Liver (tissue), 8 donors: ENCODE measurements at regions not wholly inside any gene's neighbourhood (a gene's known extent, or its start where the extent isn't known, plus 50 kb on each side); places are given as distances from the start of the nearest gene placed in this dataset.

ENCODE experiments used
- DNase-seq: peaks from one replicate; pipeline ENCODE4 v3.0.0-alpha.2; 2017; ENCODE audit warnings: low spot score
- H3K27ac ChIP-seq, 2 donors: one replicate each; pipeline ENCODE4 v1.7.0; 2013; ENCODE audit warnings: inconsistent platforms in 2 of 2, low read length in 2 of 2, control low read depth in 1 of 2, low read depth in 1 of 2, mild to moderate bottlenecking in 1 of 2
- H3K27me3 ChIP-seq, 4 donors: one replicate each; pipeline versions ENCODE4 v1.6.1 to v1.7.0; 2013; ENCODE audit warnings: low read length in 3 of 4, inconsistent platforms in 1 of 4, mild to moderate bottlenecking in 1 of 4, moderate library complexity in 1 of 4; ENCODE audit not compliant: control insufficient read depth in 4 of 4, insufficient read depth in 4 of 4
- H3K36me3 ChIP-seq, 4 donors: one replicate each; pipeline versions ENCODE4 v1.6.1 to v1.7.0; 2013; ENCODE audit warnings: low read length in 3 of 4, mild to moderate bottlenecking in 3 of 4, low read depth in 1 of 4, moderate library complexity in 1 of 4; ENCODE audit not compliant: control insufficient read depth in 4 of 4, insufficient read depth in 3 of 4
- H3K4me1 ChIP-seq, 4 donors: one replicate each; pipeline versions ENCODE4 v1.6.1 to v1.7.0; 2013; ENCODE audit warnings: low read length in 3 of 4, mild to moderate bottlenecking in 3 of 4, moderate library complexity in 1 of 4; ENCODE audit not compliant: control insufficient read depth in 4 of 4, insufficient read depth in 4 of 4
- H3K4me3 ChIP-seq, 3 donors: one replicate each; pipeline versions ENCODE4 v1.6.1 to v1.7.0; 2013; ENCODE audit warnings: low read length in 3 of 3, control low read depth in 1 of 3, low read depth in 1 of 3, mild to moderate bottlenecking in 1 of 3
- H3K9ac ChIP-seq, 2 donors: one replicate each; pipeline ENCODE4 v1.7.0; 2013; ENCODE audit warnings: low read length in 2 of 2, mild to moderate bottlenecking in 2 of 2, moderate library complexity in 2 of 2, control low read depth in 1 of 2, low read depth in 1 of 2
- H3K9me3 ChIP-seq, 4 donors: one replicate each; pipeline versions ENCODE4 v1.6.1 to v1.7.0; 2013; ENCODE audit warnings: low read length in 3 of 4; ENCODE audit not compliant: control insufficient read depth in 4 of 4
- FOXA1 ChIP-seq: IDR thresholded peaks from 2 replicates; pipeline ENCODE4 v1.6.1; 2016; ENCODE audit warnings: antibody characterized with exemption
- FOXA2 ChIP-seq: IDR thresholded peaks from 2 replicates; pipeline ENCODE4 v1.6.1; 2016; ENCODE audit warnings: antibody characterized with exemption
- HNF4A ChIP-seq, 2 donors: conservative IDR thresholded peaks; 2 replicates each; pipeline ENCODE4 v1.6.1; 2016; ENCODE audit warnings: antibody characterized with exemption in 2 of 2, mild to moderate bottlenecking in 2 of 2
- RAD21 ChIP-seq, 2 donors: IDR thresholded peaks; 2 replicates each; pipeline ENCODE4 v1.6.1; 2016; ENCODE audit warnings: antibody characterized with exemption in 2 of 2, mild to moderate bottlenecking in 2 of 2
- RXRA ChIP-seq, 2 donors: IDR thresholded peaks; 2 replicates each; pipeline ENCODE4 v1.6.1; 2017 to 2018; ENCODE audit warnings: antibody characterized with exemption in 2 of 2, mild to moderate bottlenecking in 1 of 2
- SP1 ChIP-seq: IDR thresholded peaks from 2 replicates; pipeline ENCODE4 v1.6.1; 2018; ENCODE audit warnings: antibody characterized with exemption, mild to moderate bottlenecking
- YY1 ChIP-seq: IDR thresholded peaks from 2 replicates; pipeline ENCODE4 v1.6.1; 2016; ENCODE audit warnings: antibody characterized with exemption, mild to moderate bottlenecking
- WGBS: extraction: QIAGEN DNeasy Blood & Tissue Kit; methylation state at CpG from one replicate; pipeline ENCODE4 v1.1.7; 2013; 5-methylcytosine and 5-hydroxymethylcytosine counted together
- TF ChIP-seq, protein P1 (sequence below): IDR thresholded peaks from 2 replicates; pipeline ENCODE4 v1.6.1; 2016; ENCODE audit warnings: antibody characterized with exemption, mild to moderate bottlenecking
- TF ChIP-seq, protein P2 (sequence below): IDR thresholded peaks from 2 replicates; pipeline ENCODE4 v1.6.1; 2016; ENCODE audit warnings: antibody characterized with exemption
- TF ChIP-seq, protein P3 (sequence below): fragments of 150-350 bp; IDR thresholded peaks from 2 replicates; pipeline ENCODE4 v1.5.1; 2017; ENCODE audit warnings: improper control_type of control experiment, low read depth, low read length; ENCODE audit not compliant: missing input control
- donor health status: healthy.
- donor health status: healthy.
- donor health status: healthy.
- donor health status: healthy.
- donor health status: healthy.

DNA sequence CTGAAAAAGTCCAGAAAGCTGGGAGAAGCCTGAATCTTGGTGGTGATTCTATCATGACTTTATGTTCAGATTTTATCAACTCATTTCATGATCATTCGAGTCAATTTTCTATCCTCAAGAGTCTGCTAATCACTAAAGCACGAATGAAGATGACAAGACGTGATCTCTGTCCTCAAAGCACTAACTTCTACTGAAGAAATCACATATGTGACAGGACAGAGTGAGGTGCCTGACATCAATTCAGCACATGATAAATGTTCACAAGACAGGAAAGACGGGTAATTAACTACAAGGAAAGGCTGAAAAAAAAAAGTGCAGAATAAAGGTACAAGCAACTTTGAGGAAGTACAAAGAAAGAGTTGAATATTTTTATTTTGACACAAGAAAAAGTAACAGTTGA, 487.1 kb downstream of the EFNB2 start (continued):
- TF ChIP-seq, protein P1, sequence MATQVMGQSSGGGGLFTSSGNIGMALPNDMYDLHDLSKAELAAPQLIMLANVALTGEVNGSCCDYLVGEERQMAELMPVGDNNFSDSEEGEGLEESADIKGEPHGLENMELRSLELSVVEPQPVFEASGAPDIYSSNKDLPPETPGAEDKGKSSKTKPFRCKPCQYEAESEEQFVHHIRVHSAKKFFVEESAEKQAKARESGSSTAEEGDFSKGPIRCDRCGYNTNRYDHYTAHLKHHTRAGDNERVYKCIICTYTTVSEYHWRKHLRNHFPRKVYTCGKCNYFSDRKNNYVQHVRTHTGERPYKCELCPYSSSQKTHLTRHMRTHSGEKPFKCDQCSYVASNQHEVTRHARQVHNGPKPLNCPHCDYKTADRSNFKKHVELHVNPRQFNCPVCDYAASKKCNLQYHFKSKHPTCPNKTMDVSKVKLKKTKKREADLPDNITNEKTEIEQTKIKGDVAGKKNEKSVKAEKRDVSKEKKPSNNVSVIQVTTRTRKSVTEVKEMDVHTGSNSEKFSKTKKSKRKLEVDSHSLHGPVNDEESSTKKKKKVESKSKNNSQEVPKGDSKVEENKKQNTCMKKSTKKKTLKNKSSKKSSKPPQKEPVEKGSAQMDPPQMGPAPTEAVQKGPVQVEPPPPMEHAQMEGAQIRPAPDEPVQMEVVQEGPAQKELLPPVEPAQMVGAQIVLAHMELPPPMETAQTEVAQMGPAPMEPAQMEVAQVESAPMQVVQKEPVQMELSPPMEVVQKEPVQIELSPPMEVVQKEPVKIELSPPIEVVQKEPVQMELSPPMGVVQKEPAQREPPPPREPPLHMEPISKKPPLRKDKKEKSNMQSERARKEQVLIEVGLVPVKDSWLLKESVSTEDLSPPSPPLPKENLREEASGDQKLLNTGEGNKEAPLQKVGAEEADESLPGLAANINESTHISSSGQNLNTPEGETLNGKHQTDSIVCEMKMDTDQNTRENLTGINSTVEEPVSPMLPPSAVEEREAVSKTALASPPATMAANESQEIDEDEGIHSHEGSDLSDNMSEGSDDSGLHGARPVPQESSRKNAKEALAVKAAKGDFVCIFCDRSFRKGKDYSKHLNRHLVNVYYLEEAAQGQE, result no peak
- TF ChIP-seq, protein P2, sequence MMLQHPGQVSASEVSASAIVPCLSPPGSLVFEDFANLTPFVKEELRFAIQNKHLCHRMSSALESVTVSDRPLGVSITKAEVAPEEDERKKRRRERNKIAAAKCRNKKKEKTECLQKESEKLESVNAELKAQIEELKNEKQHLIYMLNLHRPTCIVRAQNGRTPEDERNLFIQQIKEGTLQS, result no peak
- TF ChIP-seq YY1 (no peak), RAD21 (IDR thresholded peaks at IDR 0.05) (no peak), HNF4A (conservative IDR thresholded peaks at IDR 0.05) (no peak), FOXA1 (no peak)

DNA sequence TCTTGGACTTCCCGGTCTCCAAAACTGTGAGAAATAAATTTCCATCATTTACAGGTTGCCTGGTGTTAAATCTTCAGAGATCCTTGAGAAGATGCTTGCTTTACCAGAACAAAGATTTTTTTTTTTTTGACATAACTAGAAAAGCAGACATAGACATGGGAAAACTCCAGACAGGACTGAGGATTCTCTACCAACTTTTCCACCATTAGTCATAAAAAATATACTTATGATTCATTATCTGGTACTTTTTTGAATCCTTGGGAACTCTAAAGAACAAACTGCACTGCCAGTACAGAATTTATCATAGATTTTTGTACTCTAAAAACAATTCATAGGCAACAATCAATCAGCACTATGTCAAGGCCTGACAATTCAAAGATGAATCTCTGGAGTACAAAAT, 487.6 kb downstream of the EFNB2 start:
- Histone ChIP-seq H3K9me3 (no peaks in the 10 kb centered on the region), H3K4me1 (no peaks in the 10 kb centered on the region), H3K27me3 (peaks cover 0 to 2% (median 0%) of the 10 kb centered on the region in 4 donors), H3K9ac (no peak overlapping the region), H3K36me3 (no peaks in the 10 kb centered on the region), H3K27ac (no peak overlapping the region), H3K4me3 (no peak overlapping the region)
- TF ChIP-seq RXRA (IDR thresholded peaks at IDR 0.05) (no peak), YY1 (no peak)
- DNase-seq, result no peak
- WGBS, result 79% methylated on average over 1 of the region's 1 CpG

DNA sequence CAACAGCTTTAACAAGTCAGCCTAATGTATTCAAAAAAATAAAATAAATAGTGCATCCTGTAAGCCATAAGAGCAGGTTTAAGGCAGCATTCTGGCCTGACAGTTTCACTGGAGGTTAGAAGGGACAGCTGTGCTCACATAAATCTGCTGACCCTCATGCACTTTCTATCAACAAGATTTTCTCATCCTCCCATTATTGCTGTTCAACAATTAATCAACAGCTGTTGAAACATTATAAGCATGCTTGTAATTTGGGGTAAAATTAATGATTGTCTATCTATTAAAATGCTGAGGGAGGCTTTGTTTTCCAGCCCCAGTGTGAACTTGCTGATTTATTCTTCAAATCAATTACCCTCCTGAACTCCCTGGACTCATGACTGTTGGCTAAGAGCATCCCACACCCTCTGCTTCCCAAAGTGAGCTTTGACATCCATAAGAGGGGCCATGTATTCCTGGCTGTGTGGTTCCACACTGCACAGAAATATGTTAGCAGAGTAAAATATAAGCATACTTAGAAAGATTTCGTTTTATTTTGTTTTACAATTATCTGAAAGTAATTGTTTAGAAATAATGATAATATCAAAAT, 492.4 kb downstream of the EFNB2 start:
- Histone ChIP-seq H3K27ac (no peak overlapping the region), H3K36me3 (no peaks in the 10 kb centered on the region), H3K4me3 (no peak overlapping the region), H3K9ac (no peak overlapping the region), H3K9me3 (no peaks in the 10 kb centered on the region), H3K4me1 (no peaks in the 10 kb centered on the region), H3K27me3 (peaks cover 0 to 4% (median 0%) of the 10 kb centered on the region in 4 donors)
- no peak for DNase-seq
- TF ChIP-seq, protein P1, result no peak
- TF ChIP-seq FOXA2 (no peak), SP1 (no peak)
- TF ChIP-seq, protein P3, sequence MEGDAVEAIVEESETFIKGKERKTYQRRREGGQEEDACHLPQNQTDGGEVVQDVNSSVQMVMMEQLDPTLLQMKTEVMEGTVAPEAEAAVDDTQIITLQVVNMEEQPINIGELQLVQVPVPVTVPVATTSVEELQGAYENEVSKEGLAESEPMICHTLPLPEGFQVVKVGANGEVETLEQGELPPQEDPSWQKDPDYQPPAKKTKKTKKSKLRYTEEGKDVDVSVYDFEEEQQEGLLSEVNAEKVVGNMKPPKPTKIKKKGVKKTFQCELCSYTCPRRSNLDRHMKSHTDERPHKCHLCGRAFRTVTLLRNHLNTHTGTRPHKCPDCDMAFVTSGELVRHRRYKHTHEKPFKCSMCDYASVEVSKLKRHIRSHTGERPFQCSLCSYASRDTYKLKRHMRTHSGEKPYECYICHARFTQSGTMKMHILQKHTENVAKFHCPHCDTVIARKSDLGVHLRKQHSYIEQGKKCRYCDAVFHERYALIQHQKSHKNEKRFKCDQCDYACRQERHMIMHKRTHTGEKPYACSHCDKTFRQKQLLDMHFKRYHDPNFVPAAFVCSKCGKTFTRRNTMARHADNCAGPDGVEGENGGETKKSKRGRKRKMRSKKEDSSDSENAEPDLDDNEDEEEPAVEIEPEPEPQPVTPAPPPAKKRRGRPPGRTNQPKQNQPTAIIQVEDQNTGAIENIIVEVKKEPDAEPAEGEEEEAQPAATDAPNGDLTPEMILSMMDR, result no peak
- WGBS, result 37% methylated on average over 1 of the region's 1 CpG
